ENCODE measurements at regions not wholly inside any gene's neighbourhood (a gene's known extent, or its start where the extent isn't known, plus 50 kb on each side); places are given as distances from the start of the nearest gene placed in this dataset.

- DNase-seq, result no peak
Observed at GRCh38 chr18:53800171-53800570, 424.3 kb downstream of the MBD2 start.

- no peak for DNase-seq
Observed at GRCh38 chr18:53799134-53799533, 425.3 kb downstream of the MBD2 start.

GRCh38 chr18:53798516-53798915, 426.0 kb downstream of the MBD2 start:
- DNase-seq, result no peak

- no peak for DNase-seq
Observed at GRCh38 chr18:53797998-53798495, 426.4 kb downstream of the MBD2 start.

- no peak for DNase-seq
Observed at GRCh38 chr18:53796040-53796729, 428.3 kb downstream of the MBD2 start.

GRCh38 chr18:53795610-53796009, 428.9 kb downstream of the MBD2 start:
- DNase-seq, result no peak

- no peak for DNase-seq
Observed at GRCh38 chr18:53795061-53795460, 429.4 kb downstream of the MBD2 start.

- DNase-seq, result no peak
Observed at GRCh38 chr18:53792762-53793161, 431.7 kb downstream of the MBD2 start.

- DNase-seq, result no peak
Observed at GRCh38 chr18:53790786-53791185, 433.7 kb downstream of the MBD2 start.

GRCh38 chr18:53789376-53790247, 434.9 kb downstream of the MBD2 start:
- DNase-seq, result no peak

GRCh38 chr18:53785811-53786210, 438.7 kb downstream of the MBD2 start:
- no peak for DNase-seq

- DNase-seq, result no peak
Observed at GRCh38 chr18:53784253-53784652, 440.2 kb downstream of the MBD2 start.

- no peak for DNase-seq
Observed at GRCh38 chr18:53780666-53781065, 443.8 kb downstream of the MBD2 start.

- no peak for DNase-seq
Observed at GRCh38 chr18:53772293-53772692, 452.2 kb downstream of the MBD2 start.

GRCh38 chr18:53771664-53772063, 452.8 kb downstream of the MBD2 start:
- no peak for DNase-seq

GRCh38 chr18:53765211-53765610, 459.3 kb downstream of the MBD2 start:
- DNase-seq, result no peak

GRCh38 chr18:53764086-53764485, 460.4 kb downstream of the MBD2 start:
- DNase-seq, result no peak

GRCh38 chr18:53757328-53757727, 467.1 kb downstream of the MBD2 start:
- no peak for DNase-seq

- DNase-seq, result no peak
Observed at GRCh38 chr18:53756610-53756972, 467.9 kb downstream of the MBD2 start.

- DNase-seq, result no peak
Observed at GRCh38 chr18:53755914-53756609, 468.4 kb downstream of the MBD2 start.

GRCh38 chr18:53754154-53754553, 470.3 kb downstream of the MBD2 start:
- no peak for DNase-seq

- DNase-seq, result peak; percentile 39
Observed at GRCh38 chr18:53753601-53754000, 470.9 kb downstream of the MBD2 start.

GRCh38 chr18:53752781-53753367, 471.6 kb downstream of the MBD2 start:
- DNase-seq, result no peak
